Right atrium auricular region (tissue), 2 donors: ENCODE measurements at regions not wholly inside any gene's neighbourhood (a gene's known extent, or its start where the extent isn't known, plus 50 kb on each side); places are given as distances from the start of the nearest gene placed in this dataset.
"Not testable (repeated sequence)": the region's sequence is repeated elsewhere in the genome, so short reads cannot be mapped to it uniquely, and the experiment has no call there.

ENCODE experiments used
- DNase-seq: peaks from one replicate; pipeline ENCODE4 v3.0.0-alpha.2; 2019; ENCODE audit warnings: low spot score
- H3K27ac ChIP-seq, 2 donors: fragments of 200-600 bp; sonication (generic); 1 replicate in 1 of 2; 2 replicates in 1 of 2; pipeline ENCODE4 v1.5.1; 2016 to 2019
- H3K27me3 ChIP-seq, 2 donors: fragments of 200-600 bp; sonication (generic); one replicate each; pipeline versions ENCODE4 v1.5.1 to v1.6.0; 2017 to 2019
- H3K36me3 ChIP-seq: fragments of 200-600 bp; sonication (generic); one replicate; pipeline ENCODE4 v1.5.1; 2016
- H3K4me1 ChIP-seq, 2 donors: fragments of 200-600 bp; sonication (generic); one replicate each; pipeline versions ENCODE4 v1.5.1 to v1.6.0; 2017 to 2019
- H3K4me3 ChIP-seq, 2 donors: fragments of 200-600 bp; sonication (generic); 1 replicate in 1 of 2; 2 replicates in 1 of 2; pipeline ENCODE4 v1.5.1; 2017 to 2019; ENCODE audit warnings: mild to moderate bottlenecking in 1 of 2, moderate library complexity in 1 of 2
- H3K9me3 ChIP-seq, 2 donors: fragments of 200-600 bp; sonication (generic); one replicate each; pipeline ENCODE4 v1.5.1; 2019
- microRNA-seq, 2 donors: library from miRNA; unstranded; fragments of <30 nt; microRNA quantifications; one replicate each; pipeline ENCODE4, GENCODE V29; 2016 to 2017; ENCODE audit warnings: borderline number of aligned reads in 2 of 2, borderline replicate concordance in 1 of 2

- H3K9me3 ChIP-seq, H3K27me3 ChIP-seq, H3K36me3 ChIP-seq, H3K27ac ChIP-seq, H3K4me1 ChIP-seq, DNase-seq, H3K4me3 ChIP-seq: not testable (repeated sequence)
Observed at GRCh38 chr7:63636585-63636984, 362.1 kb upstream of the ZNF722 start.

GRCh38 chr7:63665553-63665952 is 333.1 kb upstream of the ZNF722 start:
- not testable (repeated sequence) for H3K4me1 ChIP-seq, H3K27me3 ChIP-seq, H3K27ac ChIP-seq, DNase-seq, H3K36me3 ChIP-seq, H3K4me3 ChIP-seq, H3K9me3 ChIP-seq

- H3K4me1 ChIP-seq, H3K9me3 ChIP-seq, H3K4me3 ChIP-seq, H3K27me3 ChIP-seq, H3K27ac ChIP-seq, DNase-seq, H3K36me3 ChIP-seq: not testable (repeated sequence)
Observed at GRCh38 chr7:63691408-63691807, 307.2 kb upstream of the ZNF722 start.

- H3K36me3 ChIP-seq, DNase-seq, H3K4me1 ChIP-seq, H3K4me3 ChIP-seq, H3K27ac ChIP-seq, H3K27me3 ChIP-seq, H3K9me3 ChIP-seq: not testable (repeated sequence)
Observed at GRCh38 chr7:63694296-63694695, 304.4 kb upstream of the ZNF722 start.

Small RNAs in the stretch of these regions (microRNA-seq; reads per million reads assigned to microRNA genes)
- 0 reads per million in 2 donors for gene MIR4283-2
